ENCODE measurements at regions not wholly inside any gene's neighbourhood (a gene's known extent, or its start where the extent isn't known, plus 50 kb on each side); places are given as distances from the start of the nearest gene placed in this dataset.

- Histone ChIP-seq H4K20me1 (ENCODE audit: insufficient read depth, low read length) (no peaks in the 10 kb centered on the region), H3K36me3 (replicated peaks; ENCODE audit: insufficient read depth, low read length) (no peaks in the 10 kb centered on the region), H2AFZ (ENCODE audit: low read length) (no peak overlapping the region), H3K27ac (ENCODE audit: low read length) (no peak overlapping the region), H3K27me3 (replicated peaks; ENCODE audit: insufficient read depth, low read length) (no peaks in the 10 kb centered on the region), H3K4me3 (ENCODE audit: low read length) (no peak overlapping the region), H3K4me2 (ENCODE audit: low read depth, low read length) (no peak overlapping the region), H3F3A (ENCODE audit: insufficient read depth, low read length) (no peaks in the 10 kb centered on the region), H3K4me1 (ENCODE audit: low read length) (no peaks in the 10 kb centered on the region), H3K9ac (ENCODE audit: low read length) (no peak overlapping the region), H3K9me2 (replicated peaks; ENCODE audit: insufficient read depth, low read length) (no peaks in the 10 kb centered on the region), H3K9me3 (replicated peaks; ENCODE audit: insufficient read depth, low read length) (no peaks in the 10 kb centered on the region), H3K79me2 (ENCODE audit: low read length) (no peaks in the 10 kb centered on the region)
- no peak for DNase-seq
- no peak for TF ChIP-seq CTCF (IDR thresholded peaks at IDR 0.05; ENCODE audit: low read length)
- TF ChIP-seq EZH2 (optimal IDR thresholded peaks at IDR 0.05; ENCODE audit: low read depth, low read length): no peak
- TF ChIP-seq EZH2phosphoT487 (IDR thresholded peaks at IDR 0.05; ENCODE audit: low read length): no peak
These were observed 252.8 kb downstream of the REEP3 start for GRCh38 chr10:63773962-63774361.

- Histone ChIP-seq H3K9ac (ENCODE audit: low read length) (no peak overlapping the region), H3K4me1 (ENCODE audit: low read length) (no peaks in the 10 kb centered on the region), H3K27me3 (replicated peaks; ENCODE audit: insufficient read depth, low read length) (no peaks in the 10 kb centered on the region)
These were observed 258.9 kb downstream of the REEP3 start for GRCh38 chr10:63780101-63780500.

GRCh38 chr10:63781226-63781625 lies 260.0 kb downstream of the REEP3 start:
- Histone ChIP-seq H4K20me1 (ENCODE audit: insufficient read depth, low read length) (no peaks in the 10 kb centered on the region), H3K4me2 (ENCODE audit: low read depth, low read length) (no peak overlapping the region), H3K36me3 (replicated peaks; ENCODE audit: insufficient read depth, low read length) (no peaks in the 10 kb centered on the region), H3K27ac (ENCODE audit: low read length) (no peak overlapping the region), H3K4me1 (ENCODE audit: low read length) (no peaks in the 10 kb centered on the region), H3K9me3 (replicated peaks; ENCODE audit: insufficient read depth, low read length) (no peaks in the 10 kb centered on the region), H3K27me3 (replicated peaks; ENCODE audit: insufficient read depth, low read length) (no peaks in the 10 kb centered on the region), H3F3A (ENCODE audit: insufficient read depth, low read length) (no peaks in the 10 kb centered on the region), H3K79me2 (ENCODE audit: low read length) (no peaks in the 10 kb centered on the region), H3K4me3 (ENCODE audit: low read length) (no peak overlapping the region), H3K9me2 (replicated peaks; ENCODE audit: insufficient read depth, low read length) (no peaks in the 10 kb centered on the region), H3K9ac (ENCODE audit: low read length) (no peak overlapping the region), H2AFZ (ENCODE audit: low read length) (no peak overlapping the region)
- no peak for DNase-seq
- no peak for TF ChIP-seq EZH2phosphoT487 (IDR thresholded peaks at IDR 0.05; ENCODE audit: low read length)
- no peak for TF ChIP-seq EZH2 (optimal IDR thresholded peaks at IDR 0.05; ENCODE audit: low read depth, low read length)
- TF ChIP-seq CTCF (IDR thresholded peaks at IDR 0.05; ENCODE audit: low read length): no peak

More at GRCh38 chr10:63780101-63780500, 258.9 kb downstream of the REEP3 start:
- TF ChIP-seq EZH2 (optimal IDR thresholded peaks at IDR 0.05; ENCODE audit: low read depth, low read length) (no peak), CTCF (IDR thresholded peaks at IDR 0.05; ENCODE audit: low read length) (no peak), EZH2phosphoT487 (IDR thresholded peaks at IDR 0.05; ENCODE audit: low read length) (no peak)
- no peaks in the 10 kb centered on the region for H3K9me2 ChIP-seq (replicated peaks; ENCODE audit: insufficient read depth, low read length)
- H3K4me3 ChIP-seq (ENCODE audit: low read length): no peak overlapping the region
- no peak overlapping the region for H3K27ac ChIP-seq (ENCODE audit: low read length)
- no peaks in the 10 kb centered on the region for H3K36me3 ChIP-seq (replicated peaks; ENCODE audit: insufficient read depth, low read length)
- no peaks in the 10 kb centered on the region for H4K20me1 ChIP-seq (ENCODE audit: insufficient read depth, low read length)
- H3K79me2 ChIP-seq (ENCODE audit: low read length): no peaks in the 10 kb centered on the region
- H3K4me2 ChIP-seq (ENCODE audit: low read depth, low read length): no peak overlapping the region
- no peaks in the 10 kb centered on the region for H3F3A ChIP-seq (ENCODE audit: insufficient read depth, low read length)
- no peak for DNase-seq
- H2AFZ ChIP-seq (ENCODE audit: low read length): no peak overlapping the region
- H3K9me3 ChIP-seq (replicated peaks; ENCODE audit: insufficient read depth, low read length): no peaks in the 10 kb centered on the region

Data from MM.1S (cell line).